PC-9 (cell line): ENCODE measurements at regions not wholly inside any gene's neighbourhood (a gene's known extent, or its start where the extent isn't known, plus 50 kb on each side); places are given as distances from the start of the nearest gene placed in this dataset.
"Not testable (repeated sequence)": the region's sequence is repeated elsewhere in the genome, so short reads cannot be mapped to it uniquely, and the experiment has no call there.

Experiments used
- BruUV-seq: library from RNA; stranded (reverse); fragments of 400-500 nt; replicated peaks from 2 replicates; lab custom pipeline; 2021; lab: Mats Ljungman, UMichigan
- CTCF ChIA-PET: fragments of 300-600 bp; sonication (Branson Sonifier 250); formaldehyde crosslinking; loops from one replicate; lab custom pipeline; 2022; ENCODE audit warnings: antibody characterized with exemption; lab: Charles Lee
- POLR2A ChIA-PET: fragments of 300-600 bp; sonication (Branson Sonifier 250); formaldehyde crosslinking; loops from one replicate; lab custom pipeline; 2022; ENCODE audit warnings: antibody characterized with exemption; ENCODE audit not compliant: unreplicated experiment; lab: Charles Lee
- DNase-seq, 2 experiments: peaks; one replicate each; pipeline versions ENCODE4 v3.0.0 to v3.0.0-alpha.2; 2015 to 2022; ENCODE audit warnings: mixed read lengths in 1 of 2
- H2AFZ ChIP-seq: fragments of 200-600 bp; sonication (generic); 2 replicates; pipeline ENCODE4 v1.8.1; 2017; ENCODE audit warnings: antibody characterized with exemption
- H3F3A ChIP-seq: fragments of 200-600 bp; sonication (generic); 2 replicates; pipeline ENCODE4 v1.8.1; 2017; ENCODE audit warnings: antibody characterized with exemption, mild to moderate bottlenecking, low read depth; ENCODE audit not compliant: insufficient read depth
- H3K27ac ChIP-seq: fragments of 200-600 bp; sonication (generic); 2 replicates; pipeline ENCODE4 v1.6.1; 2016; ENCODE audit warnings: mixed run types
- H3K27me3 ChIP-seq: fragments of 200-600 bp; sonication (generic); 2 replicates; pipeline ENCODE4 v1.6.1; 2016; ENCODE audit warnings: low read depth, mixed run types; ENCODE audit not compliant: insufficient read depth
- H3K36me3 ChIP-seq: fragments of 200-600 bp; sonication (generic); 2 replicates; pipeline ENCODE4 v1.6.1; 2016; ENCODE audit warnings: low read depth, mixed run types
- H3K4me1 ChIP-seq: fragments of 200-600 bp; sonication (generic); replicated peaks from 2 replicates; pipeline ENCODE4 v1.6.1; 2016; ENCODE audit warnings: mixed run types; ENCODE audit not compliant: insufficient read depth
- H3K4me2 ChIP-seq: fragments of 200-600 bp; sonication (generic); 2 replicates; pipeline ENCODE4 v1.6.1; 2017; ENCODE audit warnings: mixed run types
- H3K4me3 ChIP-seq: fragments of 200-600 bp; sonication (generic); 2 replicates; pipeline ENCODE4 v1.6.1; 2016; ENCODE audit warnings: mixed run types
- H3K79me2 ChIP-seq: fragments of 200-600 bp; sonication (generic); 2 replicates; pipeline ENCODE4 v1.6.1; 2017; ENCODE audit warnings: low read depth, mixed run types
- H3K9me2 ChIP-seq: fragments of 200-600 bp; sonication (generic); 2 replicates; pipeline ENCODE4 v1.8.1; 2017; ENCODE audit warnings: mild to moderate bottlenecking; ENCODE audit not compliant: insufficient read depth
- H3K9me3 ChIP-seq: fragments of 200-600 bp; sonication (generic); 2 replicates; pipeline ENCODE4 v1.8.1; 2016; ENCODE audit warnings: low read depth; ENCODE audit not compliant: insufficient read depth
- H4K20me1 ChIP-seq: fragments of 200-600 bp; sonication (generic); 2 replicates; pipeline ENCODE4 v1.8.1; 2017; ENCODE audit not compliant: insufficient read depth
- CTCF ChIP-seq: fragments of 200-600 bp; sonication (generic); conservative IDR thresholded peaks from 2 replicates; pipeline ENCODE4 v1.6.1; 2017; ENCODE audit warnings: mixed run types, antibody characterized with exemption, mild to moderate bottlenecking, moderate library complexity
- EZH2 ChIP-seq: fragments of 200-600 bp; sonication (generic); IDR thresholded peaks from 2 replicates; pipeline ENCODE4 v1.8.0; 2017; ENCODE audit warnings: antibody characterized with exemption, low read depth
- intact Hi-C: fragments of 100-400 bp; cut with micrococcal nuclease; formaldehyde crosslinking; loops from one replicate; pipeline ENCODE4 v1.10.0; 2022; ENCODE audit not compliant: unreplicated experiment

DNA sequence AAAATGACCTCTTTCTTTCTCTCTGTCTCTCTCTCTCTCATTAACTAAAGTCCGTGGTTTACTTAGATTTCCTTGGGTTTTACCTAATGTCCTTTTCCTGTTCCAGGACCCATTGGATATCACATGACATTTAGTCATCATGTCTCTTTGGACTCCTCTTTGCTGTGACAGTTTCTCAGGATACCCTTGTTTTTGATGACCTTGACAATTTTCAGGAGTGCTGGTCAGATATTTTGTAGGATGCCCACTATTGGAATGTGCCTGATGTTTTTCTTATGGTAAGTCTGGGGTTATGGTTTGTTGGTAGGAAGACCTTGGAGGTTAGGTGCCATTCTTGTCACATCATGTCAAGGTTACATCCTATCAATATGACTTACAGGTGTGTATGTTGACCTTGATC, 199.2 kb upstream of the HTR1E start:
- no peak for TF ChIP-seq CTCF
- no peak for TF ChIP-seq EZH2
- H4K20me1 ChIP-seq: no peaks in the 10 kb centered on the region
- H3K4me2 ChIP-seq: no peak overlapping the region
- no peak overlapping the region for H2AFZ ChIP-seq
- H3K27ac ChIP-seq: no peak overlapping the region
- ChIA-PET CTCF (no interaction called here), POLR2A (no interaction called here)
- H3K79me2 ChIP-seq: no peaks in the 10 kb centered on the region
- no peaks in the 10 kb centered on the region for H3K9me2 ChIP-seq
- no peaks in the 10 kb centered on the region for H3K27me3 ChIP-seq
- no peaks in the 10 kb centered on the region for H3F3A ChIP-seq
- H3K9me3 ChIP-seq: no peaks in the 10 kb centered on the region
- no peaks in the 10 kb centered on the region for H3K4me1 ChIP-seq
- H3K36me3 ChIP-seq: no peaks in the 10 kb centered on the region
- BruUV-seq: no TSS peak
- H3K4me3 ChIP-seq: no peak overlapping the region
- intact Hi-C loops: no loop called here
- no peak for DNase-seq

DNA sequence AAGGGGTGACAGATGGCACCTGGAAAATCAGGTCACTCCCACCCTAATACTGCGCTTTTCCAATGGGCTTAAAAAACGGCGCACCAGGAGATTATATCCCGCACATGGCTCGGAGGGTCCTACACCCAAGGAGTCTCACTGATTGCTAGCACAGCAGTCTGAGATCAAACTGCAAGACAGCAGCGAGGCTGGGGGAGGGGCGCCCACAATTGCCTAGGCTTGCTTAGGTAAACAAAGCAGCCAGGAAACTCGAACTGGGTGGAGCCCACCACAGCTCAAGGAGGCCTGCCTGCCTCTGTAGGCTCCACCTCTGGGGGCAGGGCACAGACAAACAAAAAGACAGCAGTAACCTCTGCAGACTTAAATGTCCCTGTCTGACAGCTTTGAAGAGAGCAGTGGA, 205.7 kb upstream of the HTR1E start:
- H3K27me3 ChIP-seq, intact Hi-C loops, H3K79me2 ChIP-seq, H3K36me3 ChIP-seq, H2AFZ ChIP-seq, H3K9me3 ChIP-seq, BruUV-seq, H3K4me1 ChIP-seq, POLR2A ChIA-PET, H3K4me3 ChIP-seq, CTCF ChIA-PET, H3K27ac ChIP-seq, H3K4me2 ChIP-seq, H3F3A ChIP-seq, H4K20me1 ChIP-seq, H3K9me2 ChIP-seq: not testable (repeated sequence)
- DNase-seq: peak in 1 of 2 experiments; percentile 35

- H3K27me3 ChIP-seq, H3K4me1 ChIP-seq, H3K36me3 ChIP-seq, CTCF ChIA-PET, H3K4me3 ChIP-seq, H3K27ac ChIP-seq, H3K79me2 ChIP-seq, H3F3A ChIP-seq, H3K9me3 ChIP-seq, H3K4me2 ChIP-seq, H3K9me2 ChIP-seq, BruUV-seq, POLR2A ChIA-PET, H2AFZ ChIP-seq, intact Hi-C loops, H4K20me1 ChIP-seq, DNase-seq: not testable (repeated sequence)
Measured at GRCh38 chr6:86730772-86731171, 206.6 kb upstream of the HTR1E start.

DNA sequence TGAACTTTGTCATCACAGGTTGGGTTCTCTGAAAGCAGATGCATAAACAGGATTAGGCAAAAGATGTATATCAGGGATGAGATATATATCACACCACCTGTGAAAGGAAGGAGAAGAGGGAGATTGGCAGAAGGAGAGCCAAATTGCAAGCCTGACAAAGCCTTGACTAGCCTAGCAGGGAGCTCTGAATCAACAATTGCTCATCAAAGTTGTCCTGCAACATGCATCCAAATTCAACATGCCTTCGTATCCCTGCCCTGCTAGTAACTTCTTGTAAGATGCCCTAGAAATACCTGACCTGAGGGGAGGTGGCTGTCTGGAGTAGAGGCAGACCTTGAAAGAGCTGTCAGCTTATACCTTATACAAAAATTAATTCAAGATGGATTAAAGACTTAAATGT, 207.1 kb upstream of the HTR1E start:
- DNase-seq: no peak
- no TSS peak for BruUV-seq
- Histone ChIP-seq H3K4me2 (no peak overlapping the region), H3K4me3 (no peak overlapping the region), H4K20me1 (no peaks in the 10 kb centered on the region), H3F3A (no peaks in the 10 kb centered on the region), H3K9me3 (no peaks in the 10 kb centered on the region), H3K79me2 (no peaks in the 10 kb centered on the region), H3K9me2 (no peaks in the 10 kb centered on the region), H3K4me1 (no peaks in the 10 kb centered on the region), H2AFZ (no peak overlapping the region), H3K36me3 (no peaks in the 10 kb centered on the region), H3K27ac (no peak overlapping the region), H3K27me3 (no peaks in the 10 kb centered on the region)
- intact Hi-C loops: no loop called here
- TF ChIP-seq EZH2: no peak
- CTCF ChIA-PET: no interaction called here
- POLR2A ChIA-PET: no interaction called here

DNA sequence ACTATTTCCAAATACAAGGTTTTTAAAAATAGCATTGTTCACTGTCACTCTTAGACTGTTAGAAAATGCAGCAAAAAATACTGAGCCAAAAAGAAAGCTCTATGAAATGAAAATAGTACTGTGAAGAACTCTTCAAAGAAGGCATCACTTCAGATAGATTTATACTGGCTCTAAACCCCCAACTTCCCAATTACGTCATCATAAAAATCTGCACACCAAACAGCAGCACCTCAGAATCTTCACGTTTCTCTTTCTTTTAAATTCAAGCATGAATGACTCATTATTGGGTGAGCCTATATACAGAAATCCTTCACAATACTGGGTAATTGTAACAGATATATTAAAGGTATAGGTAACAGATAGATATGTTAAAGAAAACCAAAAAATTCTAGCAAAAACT, 208.4 kb upstream of the HTR1E start:
- ChIA-PET POLR2A (no interaction called here), CTCF (no interaction called here)

More for the DNA sequence above, 208.4 kb upstream of the HTR1E start:
- TF ChIP-seq EZH2 (no peak), CTCF (no peak)
- H3K9me3 ChIP-seq: no peaks in the 10 kb centered on the region
- H3K36me3 ChIP-seq: no peaks in the 10 kb centered on the region
- H3K4me1 ChIP-seq: 0 out of 2 replicates have a peak, but pooled peaks cover 5% of the 10 kb centered on the region
- H3K4me3 ChIP-seq: no peak overlapping the region
- intact Hi-C loops: no loop called here
- H3K27ac ChIP-seq: no peak overlapping the region
- no peak overlapping the region for H2AFZ ChIP-seq
- H3K9me2 ChIP-seq: no peaks in the 10 kb centered on the region
- no peak for DNase-seq
- no peaks in the 10 kb centered on the region for H4K20me1 ChIP-seq
- no TSS peak for BruUV-seq
- no peaks in the 10 kb centered on the region for H3K79me2 ChIP-seq
- no peak overlapping the region for H3K4me2 ChIP-seq
- H3K27me3 ChIP-seq: no peaks in the 10 kb centered on the region
- H3F3A ChIP-seq: no peaks in the 10 kb centered on the region
